ENCODE measurements at regions not wholly inside any gene's neighbourhood (a gene's known extent, or its start where the extent isn't known, plus 50 kb on each side); places are given as distances from the start of the nearest gene placed in this dataset.
"Not testable (repeated sequence)": the region's sequence is repeated elsewhere in the genome, so short reads cannot be mapped to it uniquely, and the experiment has no call there.

- TF ChIP-seq POLR2AphosphoS5 (IDR thresholded peaks at IDR 0.05; ENCODE audit: insufficient read depth in 1 of 2, low read depth in 1 of 2); POLR2A (IDR thresholded peaks at IDR 0.05): not testable (repeated sequence)
Observed at GRCh38 chr4:100868281-100868680, 350.5 kb upstream of the EMCN start.

Data from vagina (tissue), 2 donors.